ENCODE measurements at regions not wholly inside any gene's neighbourhood (a gene's known extent, or its start where the extent isn't known, plus 50 kb on each side); places are given as distances from the start of the nearest gene placed in this dataset.
A peak's percentile ranks its signal among the peaks of the same experiment; 100 is the strongest.
"Not testable (repeated sequence)": the region's sequence is repeated elsewhere in the genome, so short reads cannot be mapped to it uniquely, and the experiment has no call there.

- H3K4ac ChIP-seq (ENCODE audit: low read depth, low read length): no peak overlapping the region
- no peak overlapping the region for H2BK120ac ChIP-seq (ENCODE audit: low read depth, low read length)
- H3K79me2 ChIP-seq (ENCODE audit: control insufficient read depth, insufficient read depth, low read length): no peaks in the 10 kb centered on the region
- H2BK15ac ChIP-seq (replicated peaks; ENCODE audit: low read depth): no peak overlapping the region
- no CpG with 5 or more reads among the region's 3 CpGs for WGBS (ENCODE audit: extremely low coverage, insufficient coverage, low lambda C conversion rate)
- H3K4me3 ChIP-seq (ENCODE audit: low read length): no peak overlapping the region
- H3K27ac ChIP-seq (ENCODE audit: low read depth, low read length): no peak overlapping the region
- H3K56ac ChIP-seq (ENCODE audit: low read length): no peak overlapping the region
- no peak overlapping the region for H2AK5ac ChIP-seq (ENCODE audit: low read length)
- no peak overlapping the region for H3K9ac ChIP-seq (ENCODE audit: low read length)
- no peak overlapping the region for H4K5ac ChIP-seq (ENCODE audit: low read length)
- no peak for DNase-seq
- no peak overlapping the region for H4K8ac ChIP-seq (ENCODE audit: low read depth, low read length)
- H2BK5ac ChIP-seq (ENCODE audit: low read length): no peak overlapping the region
- no peaks in the 10 kb centered on the region for H3K4me1 ChIP-seq (ENCODE audit: control insufficient read depth, low read depth, low read length)
- no peaks in the 10 kb centered on the region for H3K79me1 ChIP-seq (ENCODE audit: low read length)
- H3K23ac ChIP-seq (ENCODE audit: low read length): no peak overlapping the region
- no peak overlapping the region for H3K18ac ChIP-seq (ENCODE audit: low read length)
- H3K27me3 ChIP-seq (ENCODE audit: insufficient read depth, low read length, poor library complexity): no peaks in the 10 kb centered on the region
- H3K4me2 ChIP-seq (ENCODE audit: low read length): no peak overlapping the region
- no peaks in the 10 kb centered on the region for H3K36me3 ChIP-seq (ENCODE audit: control insufficient read depth, insufficient read depth, low read length)
Observed at GRCh38 chr2:34808426-34808825, 1209.3 kb upstream of the FAM98A start.

DNA sequence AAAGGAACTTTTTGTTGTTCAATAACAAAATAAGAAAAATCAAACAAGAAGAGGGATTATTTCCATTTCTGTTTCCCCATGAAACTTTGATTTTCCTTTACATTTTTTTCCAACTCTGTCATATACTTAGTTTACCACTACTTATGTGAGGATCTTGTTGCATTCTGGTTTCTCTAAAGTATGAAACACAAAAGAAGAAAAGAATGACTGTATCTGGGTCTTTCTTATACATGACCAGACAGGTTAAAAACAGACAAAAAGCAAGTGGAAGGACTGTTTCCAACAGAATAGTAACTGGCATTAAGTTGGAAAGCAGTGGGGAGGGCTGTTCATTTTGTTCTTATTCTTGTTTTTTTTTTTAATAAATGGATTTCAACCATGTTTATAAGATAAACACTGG, 1207.8 kb upstream of the FAM98A start:
- no peak for DNase-seq
- Histone ChIP-seq H2BK15ac (replicated peaks; ENCODE audit: low read depth) (no peak overlapping the region), H3K56ac (ENCODE audit: low read length) (no peak overlapping the region), H4K5ac (ENCODE audit: low read length) (no peak overlapping the region), H2AK5ac (ENCODE audit: low read length) (no peak overlapping the region), H2BK5ac (ENCODE audit: low read length) (no peak overlapping the region), H3K27me3 (ENCODE audit: insufficient read depth, low read length, poor library complexity) (no peaks in the 10 kb centered on the region), H4K8ac (ENCODE audit: low read depth, low read length) (no peak overlapping the region), H3K36me3 (ENCODE audit: control insufficient read depth, insufficient read depth, low read length) (no peaks in the 10 kb centered on the region), H3K4ac (ENCODE audit: low read depth, low read length) (no peak overlapping the region), H3K4me1 (ENCODE audit: control insufficient read depth, low read depth, low read length) (no peaks in the 10 kb centered on the region), H3K4me3 (ENCODE audit: low read length) (no peak overlapping the region), H3K9ac (ENCODE audit: low read length) (no peak overlapping the region), H3K79me2 (ENCODE audit: control insufficient read depth, insufficient read depth, low read length) (no peaks in the 10 kb centered on the region), H3K27ac (ENCODE audit: low read depth, low read length) (no peak overlapping the region), H3K79me1 (ENCODE audit: low read length) (no peaks in the 10 kb centered on the region), H3K18ac (ENCODE audit: low read length) (no peak overlapping the region), H2BK120ac (ENCODE audit: low read depth, low read length) (no peak overlapping the region), H3K4me2 (ENCODE audit: low read length) (no peak overlapping the region), H3K23ac (ENCODE audit: low read length) (no peak overlapping the region)

DNA sequence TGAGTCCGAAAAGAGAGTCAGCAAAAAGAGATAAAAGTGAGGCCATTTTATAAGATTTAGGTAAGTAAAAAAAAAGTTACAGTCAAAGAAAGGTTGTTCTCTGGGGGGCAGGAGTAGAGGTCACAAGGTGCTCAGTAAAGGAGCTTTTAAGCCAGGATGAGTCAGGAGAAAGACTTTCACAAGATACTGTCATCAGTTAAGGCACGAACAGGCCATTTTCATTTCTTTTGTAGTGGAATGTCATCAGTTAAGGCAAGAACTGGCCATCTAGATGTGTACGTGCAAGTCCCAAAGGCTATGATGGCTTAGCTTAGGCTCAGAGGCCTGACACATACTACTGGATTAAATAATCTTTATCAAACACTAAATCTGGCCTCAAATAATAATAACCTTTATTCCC, 1207.3 kb upstream of the FAM98A start:
- peak overlapping the region; percentile 19 for H3K27ac ChIP-seq (ENCODE audit: low read depth, low read length)
- H3K23ac ChIP-seq (ENCODE audit: low read length): no peak overlapping the region

DNA sequence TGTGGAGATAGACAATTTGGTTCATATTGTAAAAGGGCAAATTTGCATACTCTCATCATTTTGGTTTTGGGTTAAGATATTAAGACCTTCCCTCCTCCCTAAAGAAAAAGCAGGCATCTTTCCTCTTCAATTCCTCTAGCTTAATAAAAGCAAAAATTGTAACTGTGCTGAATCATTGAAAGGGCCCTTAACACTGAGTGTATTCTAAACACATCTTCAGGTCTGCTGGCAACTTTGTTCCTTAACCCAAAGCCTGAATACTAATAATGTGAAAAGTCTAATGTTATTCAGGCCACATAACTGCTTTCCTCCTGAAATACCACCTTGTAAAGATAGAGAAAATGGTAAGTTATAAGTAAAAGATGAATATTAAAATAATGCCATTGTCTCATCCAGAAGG, 1200.5 kb upstream of the FAM98A start:
- Histone ChIP-seq H3K23ac (ENCODE audit: low read length) (no peak overlapping the region), H3K4me3 (ENCODE audit: low read length) (no peak overlapping the region), H2BK15ac (replicated peaks; ENCODE audit: low read depth) (no peak overlapping the region), H3K27ac (ENCODE audit: low read depth, low read length) (no peak overlapping the region), H3K4me2 (ENCODE audit: low read length) (no peak overlapping the region), H2BK120ac (ENCODE audit: low read depth, low read length) (no peak overlapping the region), H3K79me2 (ENCODE audit: control insufficient read depth, insufficient read depth, low read length) (no peaks in the 10 kb centered on the region), H2BK5ac (ENCODE audit: low read length) (no peak overlapping the region), H3K36me3 (ENCODE audit: control insufficient read depth, insufficient read depth, low read length) (no peaks in the 10 kb centered on the region), H4K8ac (ENCODE audit: low read depth, low read length) (no peak overlapping the region), H3K18ac (ENCODE audit: low read length) (no peak overlapping the region), H3K4ac (ENCODE audit: low read depth, low read length) (no peak overlapping the region), H3K79me1 (ENCODE audit: low read length) (no peaks in the 10 kb centered on the region), H3K56ac (ENCODE audit: low read length) (no peak overlapping the region), H4K5ac (ENCODE audit: low read length) (no peak overlapping the region), H3K9ac (ENCODE audit: low read length) (no peak overlapping the region), H3K4me1 (ENCODE audit: control insufficient read depth, low read depth, low read length) (no peaks in the 10 kb centered on the region), H2AK5ac (ENCODE audit: low read length) (no peak overlapping the region), H3K27me3 (ENCODE audit: insufficient read depth, low read length, poor library complexity) (no peaks in the 10 kb centered on the region)
- DNase-seq: no peak

More for the DNA sequence above, 1207.3 kb upstream of the FAM98A start:
- peak; percentile 74 for DNase-seq
- WGBS (ENCODE audit: extremely low coverage, insufficient coverage, low lambda C conversion rate): no CpG with 5 or more reads among the region's 3 CpGs
- Histone ChIP-seq H3K79me2 (ENCODE audit: control insufficient read depth, insufficient read depth, low read length) (no peaks in the 10 kb centered on the region), H2BK15ac (replicated peaks; ENCODE audit: low read depth) (no peak overlapping the region), H3K79me1 (ENCODE audit: low read length) (no peaks in the 10 kb centered on the region), H3K56ac (ENCODE audit: low read length) (peak overlapping the region; percentile 49), H3K27me3 (ENCODE audit: insufficient read depth, low read length, poor library complexity) (no peaks in the 10 kb centered on the region), H3K4ac (ENCODE audit: low read depth, low read length) (no peak overlapping the region), H3K9ac (ENCODE audit: low read length) (no peak overlapping the region), H4K5ac (ENCODE audit: low read length) (no peak overlapping the region), H2AK5ac (ENCODE audit: low read length) (no peak overlapping the region), H4K8ac (ENCODE audit: low read depth, low read length) (peak overlapping the region; percentile 56), H3K4me2 (ENCODE audit: low read length) (no peak overlapping the region), H3K4me1 (ENCODE audit: control insufficient read depth, low read depth, low read length) (no peaks in the 10 kb centered on the region), H2BK5ac (ENCODE audit: low read length) (peak overlapping the region; percentile 20), H3K4me3 (ENCODE audit: low read length) (no peak overlapping the region), H3K36me3 (ENCODE audit: control insufficient read depth, insufficient read depth, low read length) (no peaks in the 10 kb centered on the region), H2BK120ac (ENCODE audit: low read depth, low read length) (peak overlapping the region; percentile 23), H3K18ac (ENCODE audit: low read length) (peak overlapping the region; percentile 43)

- Histone ChIP-seq H3K27ac (ENCODE audit: low read depth, low read length) (peak overlapping the region; percentile 57), H2BK120ac (ENCODE audit: low read depth, low read length) (peak overlapping the region; percentile 92), H3K18ac (ENCODE audit: low read length) (peak overlapping the region; percentile 94), H3K56ac (ENCODE audit: low read length) (peak overlapping the region; percentile 73)
- peak; percentile 90 for DNase-seq
- H4K5ac ChIP-seq (ENCODE audit: low read length); H3K79me2 ChIP-seq (ENCODE audit: control insufficient read depth, insufficient read depth, low read length); H3K79me1 ChIP-seq (ENCODE audit: low read length); H3K36me3 ChIP-seq (ENCODE audit: control insufficient read depth, insufficient read depth, low read length); H3K27me3 ChIP-seq (ENCODE audit: insufficient read depth, low read length, poor library complexity); H3K23ac ChIP-seq (ENCODE audit: low read length); H3K4me1 ChIP-seq (ENCODE audit: control insufficient read depth, low read depth, low read length); H3K4ac ChIP-seq (ENCODE audit: low read depth, low read length); H3K4me2 ChIP-seq (ENCODE audit: low read length); H3K9ac ChIP-seq (ENCODE audit: low read length); H3K4me3 ChIP-seq (ENCODE audit: low read length); H2BK15ac ChIP-seq (replicated peaks; ENCODE audit: low read depth); H2BK5ac ChIP-seq (ENCODE audit: low read length); H2AK5ac ChIP-seq (ENCODE audit: low read length); H4K8ac ChIP-seq (ENCODE audit: low read depth, low read length): not testable (repeated sequence)
- no CpG with 5 or more reads among the region's 5 CpGs for WGBS (ENCODE audit: extremely low coverage, insufficient coverage, low lambda C conversion rate)
Observed at GRCh38 chr2:34795586-34795985, 1196.5 kb upstream of the FAM98A start.

- peaks cover 2% of the 10 kb centered on the region for H3K4me1 ChIP-seq (ENCODE audit: control insufficient read depth, low read depth, low read length)
- peak; percentile 31 for DNase-seq
- no peaks in the 10 kb centered on the region for H3K36me3 ChIP-seq (ENCODE audit: control insufficient read depth, insufficient read depth, low read length)
- H4K8ac ChIP-seq (ENCODE audit: low read depth, low read length): no peak overlapping the region
- H3K27me3 ChIP-seq (ENCODE audit: insufficient read depth, low read length, poor library complexity): no peaks in the 10 kb centered on the region
- peak overlapping the region; percentile 80 for H3K18ac ChIP-seq (ENCODE audit: low read length)
- no peak overlapping the region for H3K23ac ChIP-seq (ENCODE audit: low read length)
- no peak overlapping the region for H3K4me2 ChIP-seq (ENCODE audit: low read length)
- H3K9ac ChIP-seq (ENCODE audit: low read length): no peak overlapping the region
- no peak overlapping the region for H3K4me3 ChIP-seq (ENCODE audit: low read length)
- H2BK120ac ChIP-seq (ENCODE audit: low read depth, low read length): no peak overlapping the region
- H3K79me2 ChIP-seq (ENCODE audit: control insufficient read depth, insufficient read depth, low read length): no peaks in the 10 kb centered on the region
- H2BK15ac ChIP-seq (replicated peaks; ENCODE audit: low read depth): peak overlapping the region; percentile 13
- H3K56ac ChIP-seq (ENCODE audit: low read length): peak overlapping the region; percentile 49
- no peaks in the 10 kb centered on the region for H3K79me1 ChIP-seq (ENCODE audit: low read length)
- H2AK5ac ChIP-seq (ENCODE audit: low read length): no peak overlapping the region
- H2BK5ac ChIP-seq (ENCODE audit: low read length): peak overlapping the region; percentile 93
- H4K5ac ChIP-seq (ENCODE audit: low read length): peak overlapping the region; percentile 71
- no CpG with 5 or more reads among the region's 4 CpGs for WGBS (ENCODE audit: extremely low coverage, insufficient coverage, low lambda C conversion rate)
- peak overlapping the region; percentile 55 for H3K4ac ChIP-seq (ENCODE audit: low read depth, low read length)
- peak overlapping the region; percentile 83 for H3K27ac ChIP-seq (ENCODE audit: low read depth, low read length)
Observed at GRCh38 chr2:34789169-34789568, 1190.1 kb upstream of the FAM98A start.
